Hindlimb muscle (tissue), 1 donor: ENCODE measurements at regions not wholly inside any gene's neighbourhood (a gene's known extent, or its start where the extent isn't known, plus 50 kb on each side); places are given as distances from the start of the nearest gene placed in this dataset.

Source experiments
- DNase-seq: peaks from one replicate; pipeline ENCODE4 v3.0.0-alpha.2; 2013

GRCh38 chr6:76382201-76382600 lies 309.7 kb upstream of the IMPG1 start:
- no peak for DNase-seq

- DNase-seq = no peak
These were observed 309.1 kb upstream of the IMPG1 start for GRCh38 chr6:76381612-76382011.

GRCh38 chr6:76351275-76351674 lies 278.8 kb upstream of the IMPG1 start:
- DNase-seq = no peak

- no peak for DNase-seq
These were observed 275.1 kb upstream of the IMPG1 start for GRCh38 chr6:76347539-76347938.

- no peak for DNase-seq
These were observed 270.2 kb upstream of the IMPG1 start for GRCh38 chr6:76342611-76343160.

GRCh38 chr6:76330031-76330430 lies 257.6 kb upstream of the IMPG1 start:
- DNase-seq = no peak

- DNase-seq = no peak
These were observed 254.4 kb upstream of the IMPG1 start for GRCh38 chr6:76326871-76327270.
